ENCODE measurements at regions not wholly inside any gene's neighbourhood (a gene's known extent, or its start where the extent isn't known, plus 50 kb on each side); places are given as distances from the start of the nearest gene placed in this dataset.

GRCh38 chr3:101942356-101942755 lies 93.0 kb downstream of the NFKBIZ start (continued):
- TF ChIP-seq FOS (IDR thresholded peaks at IDR 0.05; ENCODE audit: borderline replicate concordance, extremely low read depth, insufficient read length) (no peak), ATF3 (IDR thresholded peaks at IDR 0.05; ENCODE audit: borderline replicate concordance, extremely low read depth, low read depth, low read length) (no peak), EED (IDR thresholded peaks at IDR 0.05; ENCODE audit: low read depth) (peak; percentile 91), E4F1 (IDR thresholded peaks at IDR 0.05; ENCODE audit: borderline replicate concordance, partially characterized antibody) (no peak), ZBTB4 (CRISPR knock-in tag; IDR thresholded peaks at IDR 0.05) (no peak), NFXL1 (IDR thresholded peaks at IDR 0.05; ENCODE audit: borderline replicate concordance) (no peak), USF1 (IDR thresholded peaks at IDR 0.05; ENCODE audit: borderline replicate concordance, extremely low read length, insufficient read depth, low read depth, low read length) (no peak), CREM (IDR thresholded peaks at IDR 0.05; ENCODE audit: low read depth) (peak; percentile 65; the same call in 1 of the 2 replicates), CBX3 (IDR thresholded peaks at IDR 0.05; ENCODE audit: borderline replicate concordance, low read depth) (no peak), ZNF217 (IDR thresholded peaks at IDR 0.05) (peak; percentile 77; the same call in 1 of the 2 replicates), ETV6 (conservative IDR thresholded peaks at IDR 0.05 in 1 of 2, IDR thresholded peaks at IDR 0.05 in 1 of 2; ENCODE audit: borderline replicate concordance in 1 of 2, low read depth in 1 of 2) (peak in 1 of 2 experiments; percentile 36; a peak in 1 of 4 replicates), SRF (IDR thresholded peaks at IDR 0.05; ENCODE audit: low read depth in 2 of 2, low read length in 2 of 2) (no peak), ESRRA (IDR thresholded peaks at IDR 0.05; ENCODE audit: low read length) (no peak), PAX8 (IDR thresholded peaks at IDR 0.05) (no peak), ZBED1 (IDR thresholded peaks at IDR 0.05; ENCODE audit: borderline replicate concordance) (peak; percentile 94; the same call in 1 of the 2 replicates), NR2C1 (IDR thresholded peaks at IDR 0.05) (no peak), IRF4 (IDR thresholded peaks at IDR 0.05; ENCODE audit: low read depth, low read length) (peak; percentile 80; the same call in 1 of the 2 replicates), NFYA (IDR thresholded peaks at IDR 0.05; ENCODE audit: borderline replicate concordance, low read depth, low read length) (no peak), ZNF384 (IDR thresholded peaks at IDR 0.05; ENCODE audit: borderline replicate concordance, low read depth, low read length) (no peak), IKZF2 (IDR thresholded peaks at IDR 0.05) (peak; percentile 96 to 97), BCLAF1 (IDR thresholded peaks at IDR 0.05) (no peak), ZNF274 (IDR thresholded peaks at IDR 0.05; ENCODE audit: insufficient read depth, insufficient read length) (no peak)
